Ovary (tissue), 7 donors: ENCODE measurements at regions not wholly inside any gene's neighbourhood (a gene's known extent, or its start where the extent isn't known, plus 50 kb on each side); places are given as distances from the start of the nearest gene placed in this dataset.

Source experiments
- DNase-seq, 5 donors: peaks; one replicate each; pipeline ENCODE4 v3.0.0-alpha.2; 2019 to 2020
- H3K27ac ChIP-seq, 2 donors: fragments of 200-600 bp; one replicate each; pipeline versions ENCODE4 v1.5.1 to v1.8.0; 2019 to 2022
- H3K27me3 ChIP-seq: fragments of 200-600 bp; one replicate; pipeline ENCODE4 v1.8.0; 2022
- H3K36me3 ChIP-seq: fragments of 200-600 bp; sonication (generic); one replicate; pipeline ENCODE4 v1.5.1; 2019
- H3K4me1 ChIP-seq: one replicate; pipeline ENCODE4 v1.8.1; 2013; ENCODE audit warnings: mild to moderate bottlenecking, moderate library complexity; ENCODE audit not compliant: insufficient read depth
- H3K4me3 ChIP-seq: fragments of 200-600 bp; sonication (generic); one replicate; pipeline ENCODE4 v1.5.1; 2017
- H3K9me3 ChIP-seq, 2 donors: fragments of 200-600 bp in 1 of 2; sonication (generic) in 1 of 2; one replicate each; pipeline versions ENCODE4 v1.5.1 to v1.8.1; 2013 to 2019; ENCODE audit warnings: mild to moderate bottlenecking in 1 of 2, moderate library complexity in 1 of 2
- CTCF ChIP-seq, 3 donors: fragments of 450-650 bp in 2 of 3; fragments of 200-600 bp in 1 of 3; IDR thresholded peaks; one replicate each; pipeline versions ENCODE4 v1.5.1 to v1.8.0; 2016 to 2022; ENCODE audit warnings: antibody characterized with exemption in 3 of 3, mild to moderate bottlenecking in 1 of 3
- EP300 ChIP-seq: sonication (generic); formaldehyde crosslinking; IDR thresholded peaks from one replicate; pipeline ENCODE4 v1.6.1; 2017; ENCODE audit warnings: antibody characterized with exemption
- POLR2A ChIP-seq: fragments of 450-650 bp; IDR thresholded peaks from one replicate; pipeline ENCODE4 v1.6.1; 2017; ENCODE audit warnings: antibody characterized with exemption, mild to moderate bottlenecking, moderate library complexity
- WGBS, 3 donors: extraction: QIAGEN DNeasy Blood & Tissue Kit in 1 of 3; methylation state at CpG; one replicate each; pipeline versions ENCODE4 v1.1.5 to v1.1.7; 2013 to 2017; 5-methylcytosine and 5-hydroxymethylcytosine counted together
- intact Hi-C, 4 donors: fragments of 100-400 bp; cut with DNase I; formaldehyde crosslinking; loops; one replicate each; pipeline versions ENCODE4 v1.11.0 to v1.15.1; 2022 to 2023
- donor health status: DM: no; HTN: no; CAD: no; lungs with moderate emphysema.
- donor health status: DM: no; HTN: no; CAD: no.
- donor health status: Bipolar disorder and iron deficiency.
- donor health status: DM: no; HTN: no; CAD: no.
- donor health status: DM: yes; HTN: yes; CAD: no.

- no peak for DNase-seq
- Histone ChIP-seq H3K4me3 (no peak overlapping the region), H3K4me1 (no peaks in the 10 kb centered on the region), H3K27ac (no peak overlapping the region), H3K27me3 (no peaks in the 10 kb centered on the region), H3K36me3 (no peaks in the 10 kb centered on the region), H3K9me3 (no peaks in the 10 kb centered on the region)
- no peak for TF ChIP-seq POLR2A
- no peak for TF ChIP-seq EP300
- no peak for TF ChIP-seq CTCF (IDR thresholded peaks at IDR 0.05)
- intact Hi-C loops: no loop called here
These were observed 347.7 kb downstream of the HS3ST1 start for GRCh38 chr4:11081006-11081405.

DNA sequence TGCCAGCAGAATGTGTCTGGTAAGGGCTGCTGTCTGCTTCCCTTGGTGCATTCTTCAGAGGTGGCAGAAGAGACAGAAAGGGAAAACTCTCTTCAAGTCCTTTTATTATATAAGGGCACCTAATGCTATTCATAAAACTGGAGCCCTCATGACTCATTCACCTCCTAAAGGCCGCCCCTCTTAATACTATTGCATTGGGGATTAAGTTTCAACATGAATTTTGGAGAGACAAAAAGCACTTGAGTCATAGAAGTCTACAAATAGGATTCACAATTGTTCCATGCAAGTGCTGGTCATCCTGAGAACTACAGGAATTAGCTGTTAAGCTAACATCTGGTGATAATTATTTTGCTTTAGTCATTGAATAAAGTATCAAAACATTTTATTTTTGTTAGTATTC lies 349.5 kb downstream of the HS3ST1 start:
- Histone ChIP-seq H3K4me1 (peaks cover 4% of the 10 kb centered on the region), H3K27me3 (no peaks in the 10 kb centered on the region), H3K36me3 (no peaks in the 10 kb centered on the region), H3K27ac (no peak overlapping the region), H3K4me3 (no peak overlapping the region), H3K9me3 (no peaks in the 10 kb centered on the region)
- WGBS, 3 donors: 70 to 94% (median 89%) methylated on average over 1 of the region's 1 CpG
- no peak for TF ChIP-seq EP300
- TF ChIP-seq POLR2A: no peak
- no peak for TF ChIP-seq CTCF (IDR thresholded peaks at IDR 0.05)
- intact Hi-C loops: loop anchor here in 1 of 4 donors (10.0 kb wide), 1 partner anchor 346 kb away; the partner anchor contains the start of gene HS3ST1
- no peak for DNase-seq

DNA sequence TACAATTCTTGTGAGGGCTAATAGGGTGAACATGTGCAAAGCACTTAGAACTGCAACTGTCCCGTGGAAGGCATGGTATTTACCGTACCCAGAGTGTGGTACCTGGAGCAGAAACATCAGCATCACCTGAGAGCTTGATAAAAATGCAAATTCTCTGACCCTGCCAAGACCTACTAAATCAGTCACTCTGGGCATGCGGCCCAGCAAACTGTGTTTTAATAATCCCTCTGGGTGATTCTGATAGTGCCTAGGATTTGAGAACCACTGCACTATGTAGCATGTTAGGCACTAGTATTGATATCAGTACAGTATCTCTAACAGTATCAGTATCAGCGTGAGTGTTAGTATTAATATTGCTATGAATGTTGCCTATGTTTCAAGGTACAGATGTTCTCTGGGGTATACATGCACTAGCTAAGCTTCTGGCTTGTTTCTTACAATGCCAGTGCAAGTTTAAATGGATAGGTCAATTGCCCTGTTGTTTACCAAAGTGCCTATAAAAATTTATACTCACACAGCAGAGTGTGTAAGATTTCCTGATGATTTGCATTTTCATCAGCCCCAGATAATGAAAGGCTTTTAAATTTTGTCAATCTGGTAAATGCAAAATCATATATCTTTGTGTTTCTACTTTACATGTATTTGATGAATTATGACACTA lies 354.0 kb downstream of the HS3ST1 start:
- intact Hi-C loops: loop anchor here in 3 of 4 donors (5.0 to 10.0 kb wide), 2 partner anchors 350 to 353 kb away; partner anchors contain the start of gene HS3ST1 (in 3 of the 3)
- H3K27ac ChIP-seq: peak overlapping the region in 1 of 2 donors; percentile 73
- H3K27me3 ChIP-seq: no peaks in the 10 kb centered on the region
- H3K9me3 ChIP-seq: no peaks in the 10 kb centered on the region
- DNase-seq: no peak
- no peaks in the 10 kb centered on the region for H3K36me3 ChIP-seq
- WGBS, 3 donors: 66 to 74% (median 67%) methylated on average over 4 of the region's 4 CpGs
- TF ChIP-seq EP300: no peak
- no peak for TF ChIP-seq POLR2A
- TF ChIP-seq CTCF (IDR thresholded peaks at IDR 0.05): no peak
- H3K4me1 ChIP-seq: peaks cover 14% of the 10 kb centered on the region
- no peak overlapping the region for H3K4me3 ChIP-seq

DNA sequence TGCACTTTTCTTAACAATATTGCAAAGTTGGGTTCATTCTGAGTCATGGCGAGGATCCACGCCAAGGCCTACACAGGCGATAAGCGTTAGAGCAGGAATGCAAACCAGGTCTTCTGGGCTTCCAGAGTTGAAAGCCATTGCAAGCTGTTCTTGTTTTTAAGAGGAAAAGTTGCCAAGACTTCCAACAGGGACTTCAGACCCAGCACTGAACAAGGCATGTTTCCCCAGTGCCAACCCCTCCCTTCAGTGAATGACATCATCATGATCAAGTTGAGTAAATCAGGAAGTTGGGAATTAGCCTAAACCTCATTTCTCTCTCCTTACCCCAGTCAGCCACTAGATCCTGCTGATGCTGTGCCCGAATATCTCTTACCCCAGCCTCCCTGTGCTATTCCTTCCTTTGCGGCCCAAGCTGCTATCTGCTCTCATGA lies 355.1 kb downstream of the HS3ST1 start:
- Histone ChIP-seq H3K9me3 (no peaks in the 10 kb centered on the region), H3K36me3 (no peaks in the 10 kb centered on the region), H3K27ac (peak overlapping the region; percentile 61 to 73), H3K4me3 (no peak overlapping the region), H3K27me3 (no peaks in the 10 kb centered on the region), H3K4me1 (peaks cover 14% of the 10 kb centered on the region)
- peak; percentile 67 to 81 (median 77) for DNase-seq
- WGBS, 3 donors: 13 to 34% (median 20%) methylated on average over 6 of the region's 6 CpGs
- intact Hi-C loops: loop anchor here in 3 of 4 donors (5.0 to 10.0 kb wide), 2 partner anchors 351 to 354 kb away; partner anchors contain the start of gene HS3ST1 (in 3 of the 3)
- TF ChIP-seq POLR2A (no peak), EP300 (no peak), CTCF (IDR thresholded peaks at IDR 0.05) (peak in 1 of 3 donors; percentile 18)
